HCT116 (cell line): ENCODE measurements at regions not wholly inside any gene's neighbourhood (a gene's known extent, or its start where the extent isn't known, plus 50 kb on each side); places are given as distances from the start of the nearest gene placed in this dataset.

Source experiments
- ATAC-seq: fragments of 200-7000 bp; cut with Tn5 transposase; 2 replicates; pipeline ENCODE4 v1.9.1; 2020; ENCODE audit warnings: mild to moderate bottlenecking, moderate library complexity
- BruUV-seq: library from RNA; stranded (reverse); fragments of 400-500 nt; replicated peaks from 2 replicates; lab custom pipeline; 2021; lab: Mats Ljungman, UMichigan
- CTCF ChIA-PET: fragments of 300-600 bp; sonication (Branson Sonifier 250); formaldehyde crosslinking; loops from one replicate; lab custom pipeline; 2021; ENCODE audit warnings: antibody characterized with exemption; lab: Charles Lee
- POLR2A ChIA-PET: fragments of 300-600, 350-600 bp; sonication (Branson Sonifier 250); formaldehyde crosslinking; loops from one replicate; lab custom pipeline; 2021; ENCODE audit warnings: antibody characterized with exemption; lab: Charles Lee
- RAD21 ChIA-PET, 2 experiments: fragments of 300-600 bp; sonication (Branson Sonifier 250); formaldehyde crosslinking; loops; one replicate each; lab custom pipeline; 2023; ENCODE audit warnings: low total read pairs in 2 of 2; ENCODE audit not compliant: uncharacterized antibody in 2 of 2, unreplicated experiment in 2 of 2, low non-redundant PET in 1 of 2; lab: Charles Lee
- DNase-seq: peaks from one replicate; pipeline ENCODE4 v3.0.0-alpha.2; 2010; ENCODE audit warnings: low read depth, low spot score
- H2AFZ ChIP-seq: fragments of 200-600 bp; shearing (Covaris generic), sonication (generic); 2 replicates; pipeline ENCODE4 v1.6.1; 2017; ENCODE audit warnings: low read depth, mixed run types, mixed read lengths, antibody characterized with exemption, low read length; ENCODE audit not compliant: poor library complexity, severe bottlenecking
- H3K27ac ChIP-seq: 2 replicates; pipeline ENCODE4 v1.5.1; 2012; ENCODE audit warnings: low read depth, low read length
- H3K27me3 ChIP-seq: fragments of 200-600 bp; sonication (generic); 2 replicates; pipeline ENCODE4 v1.6.1; 2016; ENCODE audit warnings: mixed run types, low read length, mixed read lengths; ENCODE audit not compliant: insufficient read depth
- H3K36me3 ChIP-seq, 2 experiments: fragments of 200-500 bp in 1 of 2; fragments of 200-600 bp in 1 of 2; sonication (Bioruptor generic) in 1 of 2; sonication (generic) in 1 of 2; 2 replicates each; pipeline versions ENCODE4 v1.5.1 to v1.6.1; 2014 to 2016; ENCODE audit warnings: low read length in 2 of 2, inconsistent platforms in 1 of 2, mixed read lengths in 1 of 2, mixed run types in 1 of 2; ENCODE audit not compliant: insufficient read depth in 2 of 2, control insufficient read depth in 1 of 2
- H3K4me1 ChIP-seq, 2 experiments: fragments of 200-600 bp in 1 of 2; sonication (generic) in 1 of 2; 2 replicates each; pipeline versions ENCODE4 v1.5.1 to v1.6.1; 2012 to 2017; ENCODE audit warnings: low read length in 2 of 2, inconsistent platforms in 1 of 2, mild to moderate bottlenecking in 1 of 2, mixed read lengths in 1 of 2, mixed run types in 1 of 2, moderate library complexity in 1 of 2; ENCODE audit not compliant: insufficient read depth in 2 of 2, control insufficient read depth in 1 of 2
- H3K4me2 ChIP-seq: fragments of 200-600 bp; sonication (generic); 2 replicates; pipeline ENCODE4 v1.6.1; 2017; ENCODE audit warnings: mixed run types, low read length, mixed read lengths
- H3K4me3 ChIP-seq, 2 experiments: fragments of 200-600 bp in 1 of 2; sonication (generic) in 1 of 2; replicated peaks in 1 of 2; 2 replicates each; pipeline ENCODE4 v1.5.1; 2011 to 2016; ENCODE audit warnings: low read length in 2 of 2, control low read depth in 1 of 2, low read depth in 1 of 2, mild to moderate bottlenecking in 1 of 2, mixed read lengths in 1 of 2, mixed run types in 1 of 2
- H3K79me2 ChIP-seq: fragments of 200-600 bp; sonication (generic); 2 replicates; pipeline ENCODE4 v1.6.1; 2017; ENCODE audit warnings: mild to moderate bottlenecking, mixed run types, low read length, moderate library complexity, mixed read lengths; ENCODE audit not compliant: insufficient read depth
- H3K9ac ChIP-seq: fragments of 200-600 bp; sonication (generic); 2 replicates; pipeline ENCODE4 v1.6.1; 2016; ENCODE audit warnings: low read length, mixed read lengths
- H3K9me2 ChIP-seq: fragments of 200-600 bp; sonication (generic), shearing (Covaris generic); 2 replicates; pipeline ENCODE4 v1.6.1; 2017; ENCODE audit warnings: mixed run types, mild to moderate bottlenecking, moderate library complexity; ENCODE audit not compliant: insufficient read depth
- H3K9me3 ChIP-seq, 2 experiments: fragments of 200-500 bp in 1 of 2; fragments of 200-600 bp in 1 of 2; sonication (Bioruptor generic) in 1 of 2; sonication (generic) in 1 of 2; 2 replicates each; pipeline ENCODE4 v1.6.1; 2014 to 2017; ENCODE audit warnings: low read length in 2 of 2, mixed read lengths in 2 of 2, inconsistent platforms in 1 of 2, low read depth in 1 of 2, mild to moderate bottlenecking in 1 of 2, mixed run types in 1 of 2, moderate library complexity in 1 of 2; ENCODE audit not compliant: control insufficient read depth in 1 of 2, insufficient read depth in 1 of 2
- H4K20me1 ChIP-seq: fragments of 200-600 bp; sonication (generic), shearing (Covaris generic); 2 replicates; pipeline ENCODE4 v1.6.1; 2017; ENCODE audit warnings: mixed run types, mild to moderate bottlenecking, moderate library complexity; ENCODE audit not compliant: insufficient read depth
- ATF3 ChIP-seq: IDR thresholded peaks from 2 replicates; pipeline ENCODE4 v1.6.1; 2012
- CBX3 ChIP-seq: IDR thresholded peaks from 2 replicates; pipeline ENCODE4 v1.6.1; 2012; ENCODE audit warnings: low read depth
- CEBPB ChIP-seq: IDR thresholded peaks from 2 replicates; pipeline ENCODE4 v1.6.1; 2012; ENCODE audit warnings: low read depth
- CTCF ChIP-seq, 3 experiments: fragments of 200-600 bp in 1 of 3; sonication (generic) in 1 of 3; IDR thresholded peaks in 2 of 3; conservative IDR thresholded peaks in 1 of 3; 2 replicates each; pipeline ENCODE4 v1.5.1; 2012 to 2017; ENCODE audit warnings: low read depth in 2 of 3, low read length in 2 of 3, antibody characterized with exemption in 1 of 3, borderline replicate concordance in 1 of 3, control low read depth in 1 of 3, mild to moderate bottlenecking in 1 of 3, mixed read lengths in 1 of 3, mixed run types in 1 of 3, moderate library complexity in 1 of 3; ENCODE audit not compliant: insufficient read depth in 1 of 3
- EGR1 ChIP-seq: IDR thresholded peaks from 2 replicates; pipeline ENCODE4 v1.6.1; 2012; ENCODE audit warnings: low read depth
- ELF1 ChIP-seq: IDR thresholded peaks from 2 replicates; pipeline ENCODE4 v1.6.1; 2012; ENCODE audit warnings: low read depth, borderline replicate concordance
- EZH2 ChIP-seq: fragments of 200-600 bp; sonication (generic); IDR thresholded peaks from 2 replicates; pipeline ENCODE4 v1.6.1; 2017; ENCODE audit warnings: antibody characterized with exemption, mixed run types
- FOSL1 ChIP-seq: IDR thresholded peaks from 2 replicates; pipeline ENCODE4 v1.6.1; 2012; ENCODE audit warnings: low read depth
- JUND ChIP-seq: IDR thresholded peaks from 2 replicates; pipeline ENCODE4 v1.6.1; 2012
- MAX ChIP-seq: IDR thresholded peaks from 2 replicates; pipeline ENCODE4 v1.6.1; 2012
- POLR2A ChIP-seq: IDR thresholded peaks from 2 replicates; pipeline ENCODE4 v1.7.0; 2011; ENCODE audit warnings: borderline replicate concordance; ENCODE audit not compliant: insufficient read depth, insufficient read length; ENCODE audit errors: extremely low read depth
- POLR2AphosphoS5 ChIP-seq: IDR thresholded peaks from 2 replicates; pipeline ENCODE4 v1.6.1; 2011; ENCODE audit warnings: mild to moderate bottlenecking, low read depth, low read length, moderate library complexity
- RAD21 ChIP-seq: IDR thresholded peaks from 2 replicates; pipeline ENCODE4 v1.6.1; 2012; ENCODE audit warnings: low read depth, mild to moderate bottlenecking
- SIN3A ChIP-seq: IDR thresholded peaks from 2 replicates; pipeline ENCODE4 v1.6.1; 2012; ENCODE audit warnings: low read depth
- SP1 ChIP-seq: IDR thresholded peaks from 2 replicates; pipeline ENCODE4 v1.6.1; 2012; ENCODE audit warnings: low read depth
- YY1 ChIP-seq: IDR thresholded peaks from 2 replicates; pipeline ENCODE4 v1.6.1; 2011; ENCODE audit warnings: low read length, low read depth, moderate library complexity, mild to moderate bottlenecking; ENCODE audit not compliant: insufficient replicate concordance; ENCODE audit errors: extremely low read depth
- ZBTB33 ChIP-seq: IDR thresholded peaks from 2 replicates; pipeline ENCODE4 v1.6.1; 2011; ENCODE audit warnings: mild to moderate bottlenecking, low read length, moderate library complexity; ENCODE audit not compliant: insufficient replicate concordance; ENCODE audit errors: extremely low read depth
- ZFX ChIP-seq: fragments of 450-650 bp; IDR thresholded peaks from 2 replicates; pipeline ENCODE4 v1.6.1; 2017
- intact Hi-C: fragments of 100-400 bp; cut with micrococcal nuclease; formaldehyde crosslinking; loops from 2 replicates; pipeline ENCODE4 v1.10.0; 2022

GRCh38 chr14:28243600-28243999, 523.0 kb upstream of the FOXG1 start:
- H4K20me1 ChIP-seq, result no peaks in the 10 kb centered on the region
- peaks cover 6 to 9% of the 10 kb centered on the region in 2 experiments; a peak in 2 of 4 replicates for H3K9me3 ChIP-seq
- H3K4me2 ChIP-seq, result no peak overlapping the region
- TF ChIP-seq EZH2 (no peak), EGR1 (no peak), RAD21 (no peak), MAX (no peak), CEBPB (no peak), SP1 (no peak), ATF3 (no peak), CBX3 (no peak), JUND (no peak), ELF1 (no peak), ZFX (no peak), YY1 (no peak), ZBTB33 (no peak), POLR2A (no peak), FOSL1 (no peak), CTCF (IDR thresholded peaks at IDR 0.05 in 2 of 3, conservative IDR thresholded peaks at IDR 0.05 in 1 of 3; ENCODE audit: borderline replicate concordance in 1 of 3, insufficient read depth in 1 of 3, low read depth in 2 of 3, low read length in 2 of 3) (no peak), POLR2AphosphoS5 (no peak), SIN3A (no peak)
- no peaks in the 10 kb centered on the region for H3K36me3 ChIP-seq
- ATAC-seq, result no peak
- H3K9ac ChIP-seq, result no peak overlapping the region
- no peaks in the 10 kb centered on the region for H3K27me3 ChIP-seq
- no peak overlapping the region for H3K4me3 ChIP-seq
- no peak overlapping the region for H3K27ac ChIP-seq
- no peak for DNase-seq
- no TSS peak for BruUV-seq
- no peaks in the 10 kb centered on the region for H3K4me1 ChIP-seq
- RAD21 ChIA-PET, result no interaction called here
- CTCF ChIA-PET, result no interaction called here
- no peaks in the 10 kb centered on the region for H3K9me2 ChIP-seq
- no peak overlapping the region for H2AFZ ChIP-seq
- POLR2A ChIA-PET, result no interaction called here
- intact Hi-C loops, result no loop called here
- no peaks in the 10 kb centered on the region for H3K79me2 ChIP-seq
